ENCODE measurements at regions not wholly inside any gene's neighbourhood (a gene's known extent, or its start where the extent isn't known, plus 50 kb on each side); places are given as distances from the start of the nearest gene placed in this dataset.

DNA sequence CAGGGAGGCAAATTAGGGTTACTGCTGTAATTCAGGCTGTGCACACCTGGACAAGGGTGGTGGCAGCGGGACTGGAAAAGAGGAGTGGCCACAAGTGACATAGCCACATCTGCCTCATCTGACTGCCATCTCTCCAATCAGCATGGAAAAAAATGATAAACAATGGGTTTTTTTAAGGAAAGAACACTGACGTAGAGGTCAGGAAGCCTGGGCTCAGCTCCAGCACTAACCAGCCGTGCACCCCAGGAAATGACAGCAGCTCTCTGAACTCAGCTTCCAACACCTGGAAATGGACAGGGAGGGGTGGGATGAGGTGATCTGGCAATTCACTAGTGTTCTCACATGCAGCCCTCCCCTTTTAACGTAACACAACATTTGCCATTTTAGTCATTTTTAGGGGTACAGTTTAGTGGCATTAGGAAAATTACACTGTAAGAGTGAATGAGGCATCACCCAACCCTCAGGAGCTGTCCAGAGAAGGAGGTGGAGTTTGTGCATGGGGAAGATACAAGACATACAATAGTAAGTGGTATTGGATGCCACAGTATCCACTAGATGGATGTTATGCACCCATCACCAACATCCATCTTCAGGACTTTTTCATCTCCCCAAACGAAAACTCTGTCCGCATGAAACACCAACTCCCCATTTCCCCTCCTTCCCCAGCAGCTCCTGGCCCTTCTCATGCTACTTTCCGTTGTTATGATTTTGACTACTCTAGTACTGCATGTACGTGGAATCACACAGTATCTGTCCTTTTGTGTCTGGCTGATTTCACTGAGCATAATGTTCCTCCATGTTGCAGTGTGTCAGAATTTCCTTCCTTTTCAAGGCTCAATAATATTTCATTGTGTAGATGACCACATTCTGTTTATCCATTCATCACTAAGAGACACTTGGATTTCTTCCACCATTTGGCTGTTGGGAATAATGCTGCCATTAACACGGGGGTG lies 215.5 kb upstream of the ECI2 start:
- H3K9me3 ChIP-seq (ENCODE audit: severe bottlenecking) = no peaks in the 10 kb centered on the region
- H3K36me3 ChIP-seq = no peaks in the 10 kb centered on the region
- DNase-seq = no peak
- H3K4me3 ChIP-seq (ENCODE audit: low read depth, low read length) = no peak overlapping the region
- peaks cover 97% of the 10 kb centered on the region for H3K27me3 ChIP-seq (ENCODE audit: insufficient read depth, low read depth, severe bottlenecking)
- TF ChIP-seq, protein P1, sequence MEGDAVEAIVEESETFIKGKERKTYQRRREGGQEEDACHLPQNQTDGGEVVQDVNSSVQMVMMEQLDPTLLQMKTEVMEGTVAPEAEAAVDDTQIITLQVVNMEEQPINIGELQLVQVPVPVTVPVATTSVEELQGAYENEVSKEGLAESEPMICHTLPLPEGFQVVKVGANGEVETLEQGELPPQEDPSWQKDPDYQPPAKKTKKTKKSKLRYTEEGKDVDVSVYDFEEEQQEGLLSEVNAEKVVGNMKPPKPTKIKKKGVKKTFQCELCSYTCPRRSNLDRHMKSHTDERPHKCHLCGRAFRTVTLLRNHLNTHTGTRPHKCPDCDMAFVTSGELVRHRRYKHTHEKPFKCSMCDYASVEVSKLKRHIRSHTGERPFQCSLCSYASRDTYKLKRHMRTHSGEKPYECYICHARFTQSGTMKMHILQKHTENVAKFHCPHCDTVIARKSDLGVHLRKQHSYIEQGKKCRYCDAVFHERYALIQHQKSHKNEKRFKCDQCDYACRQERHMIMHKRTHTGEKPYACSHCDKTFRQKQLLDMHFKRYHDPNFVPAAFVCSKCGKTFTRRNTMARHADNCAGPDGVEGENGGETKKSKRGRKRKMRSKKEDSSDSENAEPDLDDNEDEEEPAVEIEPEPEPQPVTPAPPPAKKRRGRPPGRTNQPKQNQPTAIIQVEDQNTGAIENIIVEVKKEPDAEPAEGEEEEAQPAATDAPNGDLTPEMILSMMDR (IDR thresholded peaks at IDR 0.05; ENCODE audit: low read depth, low read length) = no peak
- no peak overlapping the region for H3K27ac ChIP-seq

DNA sequence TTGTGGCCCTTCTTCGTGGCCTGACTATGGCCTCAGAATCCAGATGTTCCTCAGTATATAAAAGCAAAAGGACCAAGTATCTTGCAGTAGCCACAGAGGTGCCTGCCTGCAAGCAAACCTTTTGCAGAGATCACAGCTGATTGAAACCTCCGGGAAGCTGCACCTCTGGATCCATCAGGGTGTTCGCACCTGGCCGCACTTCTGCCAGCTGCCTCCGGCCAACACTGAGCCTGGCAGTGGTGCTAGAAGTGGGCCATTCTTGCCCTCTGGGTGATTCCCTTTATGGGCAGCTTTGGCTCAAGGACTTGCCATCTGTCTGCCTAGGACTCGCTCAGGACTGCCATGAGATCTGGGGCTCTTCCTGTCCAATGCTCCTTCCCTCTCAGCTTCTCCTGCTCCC lies 214.6 kb upstream of the ECI2 start:
- H3K9me3 ChIP-seq (ENCODE audit: severe bottlenecking) = no peaks in the 10 kb centered on the region
- no peaks in the 10 kb centered on the region for H3K36me3 ChIP-seq
- TF ChIP-seq, protein P1 (IDR thresholded peaks at IDR 0.05; ENCODE audit: low read depth, low read length) = no peak
- DNase-seq = no peak
- no peak overlapping the region for H3K4me3 ChIP-seq (ENCODE audit: low read depth, low read length)
- peaks cover 99% of the 10 kb centered on the region for H3K27me3 ChIP-seq (ENCODE audit: insufficient read depth, low read depth, severe bottlenecking)
- H3K27ac ChIP-seq = no peak overlapping the region

DNA sequence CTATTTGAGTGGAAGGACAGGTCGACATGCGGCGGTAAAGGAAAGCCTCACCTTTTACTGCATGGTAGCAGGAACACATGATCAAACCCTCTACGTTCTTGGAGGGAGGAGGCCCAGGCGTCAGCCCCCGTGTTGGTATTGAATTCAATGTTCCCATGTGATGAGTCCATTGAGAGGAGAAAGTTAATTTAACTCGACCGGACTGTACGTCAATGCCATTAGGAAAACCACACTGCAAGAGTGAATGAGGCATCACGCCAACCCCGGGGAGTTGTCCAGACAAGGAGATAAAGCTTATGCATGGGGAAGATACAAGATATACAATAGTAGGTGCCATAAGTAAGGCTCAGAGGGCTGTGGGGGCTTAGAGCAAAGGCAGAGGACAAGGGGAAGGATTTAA lies 213.9 kb upstream of the ECI2 start:
- Histone ChIP-seq H3K27ac (no peak overlapping the region), H3K4me3 (ENCODE audit: low read depth, low read length) (no peak overlapping the region), H3K9me3 (ENCODE audit: severe bottlenecking) (no peaks in the 10 kb centered on the region), H3K36me3 (no peaks in the 10 kb centered on the region), H3K27me3 (ENCODE audit: insufficient read depth, low read depth, severe bottlenecking) (peaks cover 99% of the 10 kb centered on the region)
- DNase-seq = no peak
- TF ChIP-seq, protein P1 (IDR thresholded peaks at IDR 0.05; ENCODE audit: low read depth, low read length) = no peak

DNA sequence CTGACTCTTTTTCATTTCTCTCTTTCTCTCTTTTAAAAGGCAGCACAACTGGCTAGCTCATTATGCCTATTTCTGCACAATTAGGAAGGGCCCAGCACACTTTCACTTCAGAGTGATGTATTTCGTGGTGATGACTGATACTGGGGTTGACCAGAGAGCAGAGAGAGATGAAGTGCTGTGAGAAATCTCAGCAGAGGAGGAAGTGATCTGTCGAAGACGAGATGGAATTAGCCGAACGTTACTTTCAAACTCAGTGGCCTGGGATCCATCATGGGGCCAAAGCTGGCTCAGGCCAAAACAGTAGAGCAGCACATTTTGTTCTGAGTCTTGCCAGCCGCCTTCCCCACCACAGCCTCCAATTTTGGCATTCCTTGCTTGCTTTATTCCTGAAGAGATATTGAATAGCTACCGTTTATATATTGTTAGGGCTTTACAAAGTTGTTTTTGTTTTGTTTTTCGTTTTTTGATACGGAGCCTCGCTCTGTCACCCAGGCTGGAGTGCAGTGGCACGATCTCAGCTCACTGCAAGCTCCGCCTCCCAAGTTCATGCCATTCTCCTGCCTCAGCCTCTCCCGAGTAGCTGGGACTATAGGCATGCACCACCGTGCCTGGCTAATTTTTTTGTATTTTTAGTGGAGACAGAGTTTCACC lies 213.2 kb upstream of the ECI2 start:
- no peak overlapping the region for H3K27ac ChIP-seq
- no peaks in the 10 kb centered on the region for H3K36me3 ChIP-seq
- H3K9me3 ChIP-seq (ENCODE audit: severe bottlenecking) = no peaks in the 10 kb centered on the region
- peaks cover 100% of the 10 kb centered on the region for H3K27me3 ChIP-seq (ENCODE audit: insufficient read depth, low read depth, severe bottlenecking)
- DNase-seq = no peak
- H3K4me3 ChIP-seq (ENCODE audit: low read depth, low read length) = no peak overlapping the region
- TF ChIP-seq, protein P1 (IDR thresholded peaks at IDR 0.05; ENCODE audit: low read depth, low read length) = no peak

DNA sequence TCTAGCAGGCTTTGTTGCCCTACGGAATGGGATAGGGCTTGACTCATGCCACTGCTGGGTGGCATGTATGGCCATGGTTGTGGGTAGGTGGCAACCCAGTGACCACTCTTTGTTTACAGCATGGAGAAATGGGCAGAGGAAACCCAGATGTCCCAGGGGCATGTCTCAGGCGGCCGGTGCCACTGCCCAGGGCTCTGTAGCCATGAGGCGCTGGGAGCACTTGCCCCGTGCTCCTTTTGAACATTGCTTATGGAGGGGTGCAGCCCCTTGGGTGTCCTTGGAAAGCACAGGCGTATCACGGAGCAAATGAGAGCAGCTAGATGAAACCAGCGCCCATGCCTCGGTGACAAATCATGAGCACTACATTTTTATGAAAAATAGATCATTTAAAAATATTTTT lies 212.5 kb upstream of the ECI2 start:
- DNase-seq = no peak
- no peaks in the 10 kb centered on the region for H3K9me3 ChIP-seq (ENCODE audit: severe bottlenecking)
- TF ChIP-seq, protein P1 (IDR thresholded peaks at IDR 0.05; ENCODE audit: low read depth, low read length) = no peak
- no peak overlapping the region for H3K27ac ChIP-seq
- peaks cover 100% of the 10 kb centered on the region for H3K27me3 ChIP-seq (ENCODE audit: insufficient read depth, low read depth, severe bottlenecking)
- H3K36me3 ChIP-seq = no peaks in the 10 kb centered on the region
- no peak overlapping the region for H3K4me3 ChIP-seq (ENCODE audit: low read depth, low read length)

Measured in WERI-Rb-1 (cell line).